ENCODE measurements at regions not wholly inside any gene's neighbourhood (a gene's known extent, or its start where the extent isn't known, plus 50 kb on each side); places are given as distances from the start of the nearest gene placed in this dataset.

- Histone ChIP-seq H3K27ac (ENCODE audit: low read length) (no peak overlapping the region), H3K36me3 (ENCODE audit: control insufficient read depth, insufficient read depth, low read length) (no peaks in the 10 kb centered on the region), H3K27me3 (ENCODE audit: control insufficient read depth, insufficient read depth, low read length) (no peaks in the 10 kb centered on the region), H3K9me3 (ENCODE audit: control insufficient read depth, low read depth, low read length) (peaks cover 6% of the 10 kb centered on the region), H3K4me3 (ENCODE audit: low read length) (no peak overlapping the region), H3K4me1 (ENCODE audit: control insufficient read depth, insufficient read depth, low read length) (no peaks in the 10 kb centered on the region)
- WGBS (ENCODE audit: insufficient coverage, low lambda C conversion rate), result no CpG with 5 or more reads among the region's 2 CpGs
- peak in 1 of 2 donors; percentile 15 for DNase-seq
Measured at GRCh38 chr4:4960574-4960973, 58.7 kb downstream of the CYTL1 start.

GRCh38 chr4:4961936-4962335 is 57.3 kb downstream of the CYTL1 start:
- no CpG with 5 or more reads among the region's 1 CpG for WGBS (ENCODE audit: insufficient coverage, low lambda C conversion rate)
- H3K4me1 ChIP-seq (ENCODE audit: control insufficient read depth, insufficient read depth, low read length), result no peaks in the 10 kb centered on the region
- no peaks in the 10 kb centered on the region for H3K27me3 ChIP-seq (ENCODE audit: control insufficient read depth, insufficient read depth, low read length)
- peaks cover 6% of the 10 kb centered on the region for H3K9me3 ChIP-seq (ENCODE audit: control insufficient read depth, low read depth, low read length)
- H3K36me3 ChIP-seq (ENCODE audit: control insufficient read depth, insufficient read depth, low read length), result no peaks in the 10 kb centered on the region
- H3K27ac ChIP-seq (ENCODE audit: low read length), result no peak overlapping the region
- no peak overlapping the region for H3K4me3 ChIP-seq (ENCODE audit: low read length)
- no peak for DNase-seq

GRCh38 chr4:4962928-4963327 is 56.3 kb downstream of the CYTL1 start:
- WGBS (ENCODE audit: insufficient coverage, low lambda C conversion rate), result 86% methylated on average over 1 of the region's 1 CpG
- H3K4me1 ChIP-seq (ENCODE audit: control insufficient read depth, insufficient read depth, low read length), result no peaks in the 10 kb centered on the region

More at GRCh38 chr4:4962928-4963327, 56.3 kb downstream of the CYTL1 start:
- Histone ChIP-seq H3K27me3 (ENCODE audit: control insufficient read depth, insufficient read depth, low read length) (no peaks in the 10 kb centered on the region), H3K36me3 (ENCODE audit: control insufficient read depth, insufficient read depth, low read length) (no peaks in the 10 kb centered on the region), H3K27ac (ENCODE audit: low read length) (no peak overlapping the region), H3K4me3 (ENCODE audit: low read length) (no peak overlapping the region), H3K9me3 (ENCODE audit: control insufficient read depth, low read depth, low read length) (peaks cover 6% of the 10 kb centered on the region)
- no peak for DNase-seq

Measured in large intestine (tissue), 3 donors.